ES-I3 (cell line): ENCODE measurements at regions not wholly inside any gene's neighbourhood (a gene's known extent, or its start where the extent isn't known, plus 50 kb on each side); places are given as distances from the start of the nearest gene placed in this dataset.
"Not testable (repeated sequence)": the region's sequence is repeated elsewhere in the genome, so short reads cannot be mapped to it uniquely, and the experiment has no call there.

Experiments used
- H3K36me3 ChIP-seq: 2 replicates; pipeline ENCODE4 v1.6.1; 2013; ENCODE audit warnings: mild to moderate bottlenecking, low read length, control low read depth, moderate library complexity; ENCODE audit not compliant: insufficient read depth
- H3K4me1 ChIP-seq: 2 replicates; pipeline ENCODE4 v1.6.1; 2013; ENCODE audit warnings: mild to moderate bottlenecking, control low read depth, low read length; ENCODE audit not compliant: insufficient read depth
- H3K9ac ChIP-seq: 2 replicates; pipeline ENCODE4 v1.6.1; 2013; ENCODE audit warnings: low read depth, mild to moderate bottlenecking, low read length, moderate library complexity
- H3K9me3 ChIP-seq: 2 replicates; pipeline ENCODE4 v1.6.1; 2013; ENCODE audit warnings: mild to moderate bottlenecking, low read length, moderate library complexity; ENCODE audit not compliant: control insufficient read depth, insufficient read depth

DNA sequence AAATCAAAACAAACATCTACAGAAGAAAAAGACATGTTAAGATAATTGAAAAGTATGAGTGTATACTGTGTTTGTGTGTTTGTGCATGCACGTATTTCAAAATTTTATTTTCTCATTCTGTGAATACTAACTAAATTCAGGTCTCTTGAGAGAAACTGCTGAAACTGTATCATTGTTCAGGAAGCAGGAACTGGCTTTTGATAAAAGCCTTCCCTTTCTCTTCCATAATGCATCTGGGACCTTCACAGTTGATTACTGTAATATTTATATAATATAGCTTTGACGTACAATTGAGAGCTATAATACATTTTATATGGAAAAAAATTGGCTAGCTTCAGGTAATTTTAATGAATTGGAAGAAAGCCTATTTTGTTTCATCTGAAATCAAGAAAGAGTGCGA lies 993.5 kb downstream of the SLC6A15 start:
- Histone ChIP-seq H3K36me3 (no peaks in the 10 kb centered on the region), H3K9ac (no peak overlapping the region), H3K4me1 (no peaks in the 10 kb centered on the region), H3K9me3 (no peaks in the 10 kb centered on the region)

- H3K4me1 ChIP-seq, result no peaks in the 10 kb centered on the region
- H3K9me3 ChIP-seq, result no peaks in the 10 kb centered on the region
- H3K9ac ChIP-seq, result no peak overlapping the region
Observed at GRCh38 chr12:83904175-83904574, 1008.4 kb downstream of the SLC6A15 start.

DNA sequence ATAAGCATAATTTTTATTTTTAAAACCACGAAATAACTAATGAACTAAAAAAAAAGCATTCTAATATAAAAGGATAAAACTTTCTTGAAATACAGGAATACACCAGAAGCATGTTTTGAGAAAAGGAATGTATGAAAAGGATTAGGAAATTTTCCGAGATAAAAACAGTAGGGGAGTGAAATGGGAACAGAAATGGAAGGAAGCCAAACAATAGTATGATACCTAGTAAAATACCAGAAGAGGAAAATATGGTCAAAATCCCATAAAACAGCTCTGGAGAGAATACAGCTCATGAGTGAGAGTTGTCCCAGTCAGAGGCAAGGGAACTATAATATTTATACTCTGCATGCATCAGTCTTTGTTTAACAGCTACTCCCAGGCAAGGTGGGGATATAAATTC lies 1016.2 kb downstream of the SLC6A15 start:
- H3K9ac ChIP-seq, result no peak overlapping the region
- H3K36me3 ChIP-seq, result no peaks in the 10 kb centered on the region
- no peaks in the 10 kb centered on the region for H3K9me3 ChIP-seq
- no peaks in the 10 kb centered on the region for H3K4me1 ChIP-seq

More at GRCh38 chr12:83904175-83904574, 1008.4 kb downstream of the SLC6A15 start:
- no peaks in the 10 kb centered on the region for H3K36me3 ChIP-seq

DNA sequence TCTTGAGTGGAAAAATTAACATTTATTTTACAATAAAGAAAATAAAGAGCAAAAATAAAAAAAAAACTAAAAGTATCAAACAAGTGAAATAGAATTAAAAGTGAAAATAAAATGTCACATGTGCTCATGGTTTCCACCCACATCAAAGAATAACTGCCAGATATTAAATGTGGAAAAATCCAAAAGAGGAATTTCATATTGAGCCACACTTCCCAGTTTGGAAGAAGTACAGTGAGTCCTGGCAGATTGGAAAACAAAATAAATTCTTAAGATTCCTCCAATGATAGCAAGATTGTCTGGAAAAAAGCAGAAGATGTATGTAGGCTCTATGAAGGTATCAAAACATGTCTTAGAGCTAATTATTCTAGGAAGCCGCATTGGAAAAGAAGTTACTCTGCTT lies 1019.5 kb downstream of the SLC6A15 start:
- Histone ChIP-seq H3K9ac (no peak overlapping the region), H3K9me3 (no peaks in the 10 kb centered on the region), H3K4me1 (no peaks in the 10 kb centered on the region), H3K36me3 (no peaks in the 10 kb centered on the region)

GRCh38 chr12:83889745-83890144 lies 1022.9 kb downstream of the SLC6A15 start:
- no peaks in the 10 kb centered on the region for H3K4me1 ChIP-seq
- no peaks in the 10 kb centered on the region for H3K36me3 ChIP-seq
- no peaks in the 10 kb centered on the region for H3K9me3 ChIP-seq
- H3K9ac ChIP-seq, result no peak overlapping the region

DNA sequence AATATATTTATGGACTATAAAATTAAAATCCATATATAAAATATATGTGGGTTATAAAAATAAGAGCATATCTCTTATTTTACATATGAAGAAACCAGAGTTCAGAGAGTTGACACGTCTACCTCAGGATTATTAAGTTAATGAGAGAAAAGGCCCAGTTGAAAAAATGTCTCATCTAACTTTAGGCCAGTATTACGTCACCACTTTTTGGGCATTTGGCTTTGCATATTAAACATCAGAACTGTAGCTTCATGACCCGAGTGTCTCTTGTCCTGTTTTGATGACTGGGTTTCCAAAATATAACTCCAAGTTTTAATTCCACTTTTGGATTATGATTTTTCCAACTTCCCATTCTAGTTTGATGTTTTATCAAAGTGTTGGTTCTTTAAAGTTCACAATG lies 1026.1 kb downstream of the SLC6A15 start:
- Histone ChIP-seq H3K9ac (no peak overlapping the region), H3K4me1 (no peaks in the 10 kb centered on the region), H3K36me3 (no peaks in the 10 kb centered on the region), H3K9me3 (no peaks in the 10 kb centered on the region)

DNA sequence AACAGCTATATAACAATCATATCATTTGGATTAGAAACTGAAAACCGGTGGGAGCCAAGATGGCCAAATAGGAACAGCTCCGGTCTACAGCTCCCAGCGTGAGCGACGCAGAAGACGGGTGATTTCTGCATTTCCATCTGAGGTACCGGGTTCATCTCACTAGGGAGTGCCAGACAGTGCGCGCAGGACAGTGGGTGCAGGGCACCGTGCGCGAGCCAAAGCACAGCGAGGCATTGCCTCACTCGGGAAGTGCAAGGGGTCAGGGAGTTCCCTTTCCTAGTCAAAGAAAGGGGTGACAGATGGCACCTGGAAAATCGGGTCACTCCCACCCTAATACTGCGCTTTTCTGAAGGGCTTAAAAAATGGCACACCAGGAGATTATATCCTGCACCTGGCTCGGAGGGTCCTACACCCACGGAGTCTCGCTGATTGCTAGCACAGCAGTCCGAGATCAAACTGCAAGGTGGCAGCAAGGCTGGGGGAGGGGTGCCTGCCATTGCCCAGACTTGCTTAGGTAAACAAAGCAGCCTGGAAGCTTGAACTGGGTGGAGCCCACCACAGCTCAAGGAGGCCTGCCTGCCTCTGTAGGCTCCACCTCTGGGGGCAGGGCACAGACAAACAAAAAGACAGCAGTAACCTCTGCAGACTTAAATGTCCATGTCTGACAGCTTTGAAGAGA lies 1041.5 kb downstream of the SLC6A15 start:
- H3K9me3 ChIP-seq, H3K36me3 ChIP-seq, H3K4me1 ChIP-seq, H3K9ac ChIP-seq: not testable (repeated sequence)

DNA sequence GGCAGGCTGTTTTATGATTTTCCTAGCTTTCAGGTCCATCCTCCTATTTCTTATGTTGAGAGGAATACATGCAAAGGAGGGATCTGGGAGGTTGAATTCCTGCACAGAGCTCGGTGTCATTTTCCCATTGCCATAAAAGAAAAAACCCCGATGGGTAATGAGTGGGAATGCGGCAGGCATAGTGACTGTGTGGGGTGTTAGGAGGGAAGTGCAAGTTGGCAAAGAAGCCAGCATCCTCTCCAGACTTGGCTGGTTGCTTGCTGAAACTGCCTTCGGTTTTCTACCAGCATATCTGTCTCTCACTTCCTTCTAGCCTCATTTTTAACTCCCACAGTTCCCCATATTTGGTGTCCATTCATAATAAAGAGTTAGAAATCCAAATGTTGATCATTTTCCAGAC lies 1046.1 kb downstream of the SLC6A15 start:
- no peak overlapping the region for H3K9ac ChIP-seq
- no peaks in the 10 kb centered on the region; the same call in 1 of the 2 replicates for H3K9me3 ChIP-seq
- no peaks in the 10 kb centered on the region for H3K36me3 ChIP-seq
- H3K4me1 ChIP-seq, result no peaks in the 10 kb centered on the region

DNA sequence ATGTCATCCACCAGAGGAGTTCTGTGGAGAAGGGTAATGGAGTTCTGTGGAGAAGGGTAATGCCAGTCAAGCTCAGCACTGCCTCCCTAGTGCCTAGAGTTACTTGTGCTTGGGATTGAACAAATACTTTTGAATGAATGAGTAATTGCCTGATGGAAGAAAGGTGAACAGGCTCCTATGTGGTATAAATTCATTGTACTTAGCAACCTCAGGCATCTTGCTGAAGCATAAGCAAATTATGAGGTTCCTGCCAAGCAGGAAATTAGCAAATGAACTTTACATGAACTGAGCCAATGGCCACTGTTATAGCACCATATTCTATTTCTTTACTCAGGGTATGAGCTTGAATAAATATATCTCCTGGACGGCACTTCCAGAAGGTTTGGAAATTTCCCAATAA lies 1047.2 kb downstream of the SLC6A15 start:
- Histone ChIP-seq H3K36me3 (no peaks in the 10 kb centered on the region), H3K4me1 (no peaks in the 10 kb centered on the region), H3K9me3 (no peaks in the 10 kb centered on the region), H3K9ac (no peak overlapping the region)

- no peaks in the 10 kb centered on the region for H3K9me3 ChIP-seq
- H3K36me3 ChIP-seq, result no peaks in the 10 kb centered on the region
- H3K4me1 ChIP-seq, result no peaks in the 10 kb centered on the region
- no peak overlapping the region for H3K9ac ChIP-seq
Observed at GRCh38 chr12:83864054-83864453, 1048.5 kb downstream of the SLC6A15 start.

- Histone ChIP-seq H3K4me1 (no peaks in the 10 kb centered on the region), H3K9me3 (no peaks in the 10 kb centered on the region), H3K36me3 (no peaks in the 10 kb centered on the region), H3K9ac (no peak overlapping the region)
Observed at GRCh38 chr12:83859021-83859420, 1053.6 kb downstream of the SLC6A15 start.

GRCh38 chr12:83856803-83857202 lies 1055.8 kb downstream of the SLC6A15 start:
- Histone ChIP-seq H3K9ac (no peak overlapping the region), H3K4me1 (no peaks in the 10 kb centered on the region), H3K36me3 (no peaks in the 10 kb centered on the region), H3K9me3 (no peaks in the 10 kb centered on the region)

- no peaks in the 10 kb centered on the region for H3K9me3 ChIP-seq
- H3K4me1 ChIP-seq, result no peaks in the 10 kb centered on the region
- H3K9ac ChIP-seq, result no peak overlapping the region
- H3K36me3 ChIP-seq, result no peaks in the 10 kb centered on the region
Observed at GRCh38 chr12:83850531-83850930, 1062.1 kb downstream of the SLC6A15 start.

DNA sequence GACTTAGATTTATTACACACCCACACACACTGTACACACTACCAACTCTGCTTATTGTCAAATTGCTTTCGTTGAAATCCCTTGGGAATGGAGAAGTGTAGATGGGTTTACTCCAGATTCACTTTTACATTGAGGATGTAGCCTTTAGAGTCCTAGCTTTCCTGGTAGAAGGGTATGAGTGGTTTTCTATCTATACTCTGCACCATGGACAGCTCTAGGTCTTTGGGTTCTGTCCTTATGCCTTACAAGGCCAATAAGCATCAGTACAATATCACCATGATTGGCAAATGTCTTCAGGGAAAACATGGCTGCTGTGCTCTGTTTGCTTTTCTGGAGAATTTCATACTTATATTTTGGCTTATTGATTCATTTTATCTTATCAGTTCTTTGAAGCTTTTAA lies 1063.9 kb downstream of the SLC6A15 start:
- Histone ChIP-seq H3K9ac (no peak overlapping the region), H3K9me3 (no peaks in the 10 kb centered on the region), H3K36me3 (no peaks in the 10 kb centered on the region), H3K4me1 (no peaks in the 10 kb centered on the region)

DNA sequence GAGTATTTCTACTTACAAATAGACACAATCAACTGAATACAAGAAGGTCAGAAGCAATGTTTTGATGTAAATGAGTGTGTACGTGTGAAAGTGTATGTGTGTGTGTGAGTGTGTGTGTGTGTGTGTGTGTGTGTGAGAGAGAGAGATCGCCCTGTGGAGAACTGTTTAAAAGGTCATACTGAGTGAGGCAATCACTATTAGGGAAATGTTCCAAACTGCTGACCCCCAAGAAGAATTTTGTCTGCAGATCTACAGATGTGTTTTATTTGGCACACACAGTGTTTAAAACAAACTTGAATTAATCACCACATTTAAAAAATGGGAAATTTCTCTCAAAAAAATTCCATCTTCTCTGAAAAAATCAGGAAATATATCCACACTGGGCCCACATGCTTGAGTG lies 1069.1 kb downstream of the SLC6A15 start:
- Histone ChIP-seq H3K9ac (no peak overlapping the region), H3K4me1 (no peaks in the 10 kb centered on the region), H3K9me3 (no peaks in the 10 kb centered on the region), H3K36me3 (no peaks in the 10 kb centered on the region)

GRCh38 chr12:83841620-83842019 lies 1071.0 kb downstream of the SLC6A15 start:
- Histone ChIP-seq H3K9ac (no peak overlapping the region), H3K9me3 (no peaks in the 10 kb centered on the region), H3K4me1 (no peaks in the 10 kb centered on the region), H3K36me3 (no peaks in the 10 kb centered on the region)
